ENCODE measurements at regions not wholly inside any gene's neighbourhood (a gene's known extent, or its start where the extent isn't known, plus 50 kb on each side); places are given as distances from the start of the nearest gene placed in this dataset.

DNA sequence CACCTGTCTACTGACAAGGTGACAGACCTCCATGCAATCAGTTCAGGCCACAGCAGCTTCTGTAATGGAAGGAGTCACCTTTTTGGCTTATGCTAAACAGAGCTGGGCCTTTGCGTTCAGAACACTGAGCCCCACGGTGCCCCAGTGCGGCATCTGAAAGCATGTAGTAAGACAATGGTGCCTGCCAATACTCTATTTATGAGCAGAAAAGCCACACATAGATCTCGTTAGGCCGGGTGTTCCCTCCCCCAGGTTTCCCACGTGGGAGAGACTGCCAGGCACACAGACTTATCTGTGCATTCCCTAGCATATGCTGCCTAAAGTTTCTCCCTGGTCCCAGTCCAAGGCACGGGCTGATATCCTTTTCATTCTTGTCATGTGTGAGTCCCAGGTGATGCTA, 150.9 kb downstream of the ACTR3 start:
- TF ChIP-seq MYC (IDR thresholded peaks at IDR 0.05; ENCODE audit: borderline replicate concordance, low read length) (no peak), CBX2 (IDR thresholded peaks at IDR 0.05; ENCODE audit: borderline replicate concordance, low read depth) (no peak)
- TF ChIP-seq, protein P1, sequence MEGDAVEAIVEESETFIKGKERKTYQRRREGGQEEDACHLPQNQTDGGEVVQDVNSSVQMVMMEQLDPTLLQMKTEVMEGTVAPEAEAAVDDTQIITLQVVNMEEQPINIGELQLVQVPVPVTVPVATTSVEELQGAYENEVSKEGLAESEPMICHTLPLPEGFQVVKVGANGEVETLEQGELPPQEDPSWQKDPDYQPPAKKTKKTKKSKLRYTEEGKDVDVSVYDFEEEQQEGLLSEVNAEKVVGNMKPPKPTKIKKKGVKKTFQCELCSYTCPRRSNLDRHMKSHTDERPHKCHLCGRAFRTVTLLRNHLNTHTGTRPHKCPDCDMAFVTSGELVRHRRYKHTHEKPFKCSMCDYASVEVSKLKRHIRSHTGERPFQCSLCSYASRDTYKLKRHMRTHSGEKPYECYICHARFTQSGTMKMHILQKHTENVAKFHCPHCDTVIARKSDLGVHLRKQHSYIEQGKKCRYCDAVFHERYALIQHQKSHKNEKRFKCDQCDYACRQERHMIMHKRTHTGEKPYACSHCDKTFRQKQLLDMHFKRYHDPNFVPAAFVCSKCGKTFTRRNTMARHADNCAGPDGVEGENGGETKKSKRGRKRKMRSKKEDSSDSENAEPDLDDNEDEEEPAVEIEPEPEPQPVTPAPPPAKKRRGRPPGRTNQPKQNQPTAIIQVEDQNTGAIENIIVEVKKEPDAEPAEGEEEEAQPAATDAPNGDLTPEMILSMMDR (IDR thresholded peaks at IDR 0.05) = no peak

Measured in A549 (cell line).